Esophagus muscularis mucosa (tissue), 4 donors: ENCODE measurements at regions not wholly inside any gene's neighbourhood (a gene's known extent, or its start where the extent isn't known, plus 50 kb on each side); places are given as distances from the start of the nearest gene placed in this dataset.

Experiments used
- EP300 ChIP-seq: sonication (generic); formaldehyde crosslinking; IDR thresholded peaks from one replicate; pipeline ENCODE4 v1.6.1; 2017; ENCODE audit warnings: antibody characterized with exemption
- POLR2A ChIP-seq: fragments of 450-650 bp; IDR thresholded peaks from one replicate; pipeline ENCODE4 v1.6.1; 2017; ENCODE audit warnings: antibody characterized with exemption, moderate library complexity, mild to moderate bottlenecking, low read depth
- POLR2AphosphoS5 ChIP-seq, 2 donors: sonication (generic); formaldehyde crosslinking; IDR thresholded peaks; one replicate each; pipeline ENCODE4 v1.6.1; 2017; ENCODE audit warnings: antibody characterized with exemption in 2 of 2
- TF ChIP-seq, protein P1 (sequence below), 3 experiments: fragments of 200-600 bp in 2 of 3; fragments of 450-650 bp in 1 of 3; sonication (generic) in 2 of 3; IDR thresholded peaks; one replicate each; pipeline ENCODE4 v1.5.1; 2017 to 2019; ENCODE audit warnings: antibody characterized with exemption in 3 of 3, mild to moderate bottlenecking in 2 of 3, moderate library complexity in 1 of 3

DNA sequence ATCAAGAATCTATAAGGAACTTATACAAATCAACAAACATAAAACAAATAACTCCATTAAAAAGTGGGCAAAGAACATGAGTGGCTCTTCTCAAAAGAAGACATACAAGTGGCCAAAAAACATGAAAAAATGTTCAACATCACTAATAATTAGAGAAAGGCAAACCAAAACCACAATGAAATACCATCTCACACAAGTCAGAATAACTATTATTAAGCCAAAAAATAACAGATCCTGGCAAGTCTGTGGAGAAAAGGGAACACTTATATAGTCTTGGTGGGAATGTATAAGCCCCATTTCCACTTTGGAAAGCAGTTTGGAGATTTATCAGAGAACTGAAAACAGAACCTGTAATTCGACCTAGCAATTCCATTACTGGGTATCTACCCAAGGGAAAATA lies 921.0 kb downstream of the KCNA4 start:
- TF ChIP-seq, protein P1, sequence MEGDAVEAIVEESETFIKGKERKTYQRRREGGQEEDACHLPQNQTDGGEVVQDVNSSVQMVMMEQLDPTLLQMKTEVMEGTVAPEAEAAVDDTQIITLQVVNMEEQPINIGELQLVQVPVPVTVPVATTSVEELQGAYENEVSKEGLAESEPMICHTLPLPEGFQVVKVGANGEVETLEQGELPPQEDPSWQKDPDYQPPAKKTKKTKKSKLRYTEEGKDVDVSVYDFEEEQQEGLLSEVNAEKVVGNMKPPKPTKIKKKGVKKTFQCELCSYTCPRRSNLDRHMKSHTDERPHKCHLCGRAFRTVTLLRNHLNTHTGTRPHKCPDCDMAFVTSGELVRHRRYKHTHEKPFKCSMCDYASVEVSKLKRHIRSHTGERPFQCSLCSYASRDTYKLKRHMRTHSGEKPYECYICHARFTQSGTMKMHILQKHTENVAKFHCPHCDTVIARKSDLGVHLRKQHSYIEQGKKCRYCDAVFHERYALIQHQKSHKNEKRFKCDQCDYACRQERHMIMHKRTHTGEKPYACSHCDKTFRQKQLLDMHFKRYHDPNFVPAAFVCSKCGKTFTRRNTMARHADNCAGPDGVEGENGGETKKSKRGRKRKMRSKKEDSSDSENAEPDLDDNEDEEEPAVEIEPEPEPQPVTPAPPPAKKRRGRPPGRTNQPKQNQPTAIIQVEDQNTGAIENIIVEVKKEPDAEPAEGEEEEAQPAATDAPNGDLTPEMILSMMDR (IDR thresholded peaks at IDR 0.05), result no peak
- TF ChIP-seq POLR2A, result no peak
- TF ChIP-seq POLR2AphosphoS5 (IDR thresholded peaks at IDR 0.05), result no peak
- no peak for TF ChIP-seq EP300
